ENCODE measurements at regions not wholly inside any gene's neighbourhood (a gene's known extent, or its start where the extent isn't known, plus 50 kb on each side); places are given as distances from the start of the nearest gene placed in this dataset.

DNA sequence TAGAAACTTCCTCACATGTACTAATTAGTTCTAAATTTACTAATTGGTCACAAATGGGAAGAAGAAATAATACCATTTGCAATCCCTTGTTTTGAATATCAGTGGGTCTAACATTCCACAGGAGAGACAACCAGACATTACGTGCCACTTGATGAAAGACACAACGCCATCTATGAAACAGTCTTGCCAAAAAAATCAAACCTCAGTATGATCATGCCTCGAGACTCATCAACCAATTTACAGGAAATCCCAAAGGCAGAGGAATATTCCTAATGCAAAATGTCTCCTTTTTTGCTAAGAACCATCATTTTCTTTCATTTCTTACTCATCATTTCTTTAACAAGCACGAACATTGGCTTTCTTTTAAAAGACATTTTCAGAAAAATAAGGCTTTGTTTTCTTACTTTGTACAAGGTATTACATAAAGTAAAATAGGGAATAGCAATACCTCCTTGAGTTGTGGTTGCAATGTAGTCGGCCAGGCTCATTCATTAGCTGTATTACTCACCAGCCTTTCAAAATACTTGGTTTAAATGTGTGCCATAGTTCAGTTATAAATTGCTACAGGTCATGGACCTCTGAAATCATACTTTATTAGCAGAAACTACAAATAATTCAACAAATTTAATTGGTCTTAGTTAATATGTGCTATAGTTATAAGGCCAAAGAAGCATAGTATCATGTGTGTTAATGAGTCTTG, 436.2 kb upstream of the FLRT2 start:
- Histone ChIP-seq H3K27me3 (ENCODE audit: control insufficient read depth, insufficient read depth, low read length) (no peaks in the 10 kb centered on the region), H3K9me3 (ENCODE audit: control insufficient read depth, insufficient read depth, low read length) (no peaks in the 10 kb centered on the region), H3K36me3 (ENCODE audit: control insufficient read depth, insufficient read depth, low read length) (no peaks in the 10 kb centered on the region), H3K4me3 (ENCODE audit: low read length) (no peak overlapping the region), H3K27ac (ENCODE audit: low read length) (no peak overlapping the region), H3K4me1 (ENCODE audit: control insufficient read depth, insufficient read depth, low read length) (no peaks in the 10 kb centered on the region)
- TF ChIP-seq, protein P1, sequence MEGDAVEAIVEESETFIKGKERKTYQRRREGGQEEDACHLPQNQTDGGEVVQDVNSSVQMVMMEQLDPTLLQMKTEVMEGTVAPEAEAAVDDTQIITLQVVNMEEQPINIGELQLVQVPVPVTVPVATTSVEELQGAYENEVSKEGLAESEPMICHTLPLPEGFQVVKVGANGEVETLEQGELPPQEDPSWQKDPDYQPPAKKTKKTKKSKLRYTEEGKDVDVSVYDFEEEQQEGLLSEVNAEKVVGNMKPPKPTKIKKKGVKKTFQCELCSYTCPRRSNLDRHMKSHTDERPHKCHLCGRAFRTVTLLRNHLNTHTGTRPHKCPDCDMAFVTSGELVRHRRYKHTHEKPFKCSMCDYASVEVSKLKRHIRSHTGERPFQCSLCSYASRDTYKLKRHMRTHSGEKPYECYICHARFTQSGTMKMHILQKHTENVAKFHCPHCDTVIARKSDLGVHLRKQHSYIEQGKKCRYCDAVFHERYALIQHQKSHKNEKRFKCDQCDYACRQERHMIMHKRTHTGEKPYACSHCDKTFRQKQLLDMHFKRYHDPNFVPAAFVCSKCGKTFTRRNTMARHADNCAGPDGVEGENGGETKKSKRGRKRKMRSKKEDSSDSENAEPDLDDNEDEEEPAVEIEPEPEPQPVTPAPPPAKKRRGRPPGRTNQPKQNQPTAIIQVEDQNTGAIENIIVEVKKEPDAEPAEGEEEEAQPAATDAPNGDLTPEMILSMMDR (IDR thresholded peaks at IDR 0.05): no peak
- Mint-ChIP-seq H3K27me3 (ENCODE audit: low read depth in 2 of 2) (no peaks in the 10 kb centered on the region), H3K9me3 (no peaks in the 10 kb centered on the region), H3K4me1 (no peaks in the 10 kb centered on the region), H3K4me3 (no peak overlapping the region), H3K36me3 (no peaks in the 10 kb centered on the region), H3K27ac (no peak overlapping the region)
- WGBS (ENCODE audit: insufficient coverage): 79% methylated on average over 3 of the region's 5 CpGs
- no peak for ATAC-seq
- no peak for DNase-seq
- intact Hi-C loops (cut with micrococcal nuclease): no loop called here

DNA sequence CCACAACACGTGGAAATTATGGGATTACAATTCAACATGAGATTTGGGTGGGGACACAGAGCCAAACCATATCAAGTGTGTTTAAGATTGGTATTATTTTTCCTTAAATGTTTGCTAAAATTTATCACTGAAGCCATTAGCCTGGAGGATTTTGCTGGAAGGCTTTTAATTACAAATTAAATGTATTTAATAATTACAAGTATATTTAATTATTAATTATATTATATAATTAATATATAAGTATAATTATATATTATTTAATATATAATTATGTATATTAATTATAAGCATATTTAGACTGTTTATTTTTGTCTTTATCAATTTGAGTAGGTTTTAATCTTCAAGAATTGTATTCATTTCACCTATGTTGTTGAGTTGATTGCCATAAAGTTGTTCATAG, 427.4 kb upstream of the FLRT2 start:
- H3K27me3 Mint-ChIP-seq (ENCODE audit: low read depth in 2 of 2): no peaks in the 10 kb centered on the region

DNA sequence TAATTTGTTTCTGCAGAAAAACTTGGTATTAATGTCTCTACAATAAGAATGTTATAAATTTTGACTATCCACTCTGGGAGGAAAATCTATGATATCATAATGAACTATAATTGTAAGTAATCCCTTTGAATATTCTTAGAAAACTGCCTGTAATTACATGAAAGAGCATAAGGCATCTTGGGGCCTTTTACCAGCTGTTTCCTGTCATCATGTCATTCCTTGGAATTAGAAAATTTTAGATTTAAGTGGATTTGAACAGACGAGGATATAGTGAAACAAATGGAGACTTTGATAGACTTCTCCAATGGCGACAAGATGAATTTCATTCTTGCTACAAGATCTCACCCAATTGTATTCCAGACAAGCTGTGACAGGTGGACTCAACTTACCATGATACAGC, 423.4 kb upstream of the FLRT2 start:
- TF ChIP-seq, protein P1 (IDR thresholded peaks at IDR 0.05): no peak
- H3K27me3 Mint-ChIP-seq (ENCODE audit: low read depth in 2 of 2): no peaks in the 10 kb centered on the region

More for the DNA sequence above, 427.4 kb upstream of the FLRT2 start:
- intact Hi-C loops (cut with micrococcal nuclease): no loop called here
- Histone ChIP-seq H3K4me1 (ENCODE audit: control insufficient read depth, insufficient read depth, low read length) (no peaks in the 10 kb centered on the region), H3K36me3 (ENCODE audit: control insufficient read depth, insufficient read depth, low read length) (no peaks in the 10 kb centered on the region), H3K27me3 (ENCODE audit: control insufficient read depth, insufficient read depth, low read length) (no peaks in the 10 kb centered on the region), H3K4me3 (ENCODE audit: low read length) (no peak overlapping the region), H3K9me3 (ENCODE audit: control insufficient read depth, insufficient read depth, low read length) (no peaks in the 10 kb centered on the region), H3K27ac (ENCODE audit: low read length) (no peak overlapping the region)
- TF ChIP-seq, protein P1 (IDR thresholded peaks at IDR 0.05): no peak
- no peak overlapping the region for H3K27ac Mint-ChIP-seq
- H3K4me1 Mint-ChIP-seq: no peaks in the 10 kb centered on the region
- ATAC-seq: no peak
- no CpG with 5 or more reads among the region's 1 CpG for WGBS (ENCODE audit: insufficient coverage)
- DNase-seq: no peak
- H3K4me3 Mint-ChIP-seq: no peak overlapping the region
- H3K9me3 Mint-ChIP-seq: peaks cover 2 to 3% of the 10 kb centered on the region in 2 donors
- H3K36me3 Mint-ChIP-seq: no peaks in the 10 kb centered on the region

DNA sequence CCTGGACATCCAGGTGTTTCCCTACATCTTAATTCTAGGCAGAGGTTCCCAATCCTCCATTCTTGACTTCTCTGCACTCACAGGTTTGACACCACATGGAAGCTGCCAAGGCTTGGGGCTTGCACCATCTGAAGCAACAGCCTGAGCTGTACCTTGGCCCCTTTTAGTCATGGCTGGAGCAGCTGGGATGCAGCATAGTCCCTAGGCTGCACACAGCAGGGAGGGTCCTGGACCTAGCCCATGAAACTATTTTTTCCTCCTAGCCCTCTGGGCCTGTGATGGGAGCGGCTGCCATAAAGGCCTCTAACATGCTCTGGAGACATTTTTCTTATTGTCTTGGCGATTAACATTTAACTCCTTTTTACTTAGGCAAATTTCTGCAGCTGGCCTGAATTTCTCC, 417.2 kb upstream of the FLRT2 start:
- Mint-ChIP-seq H3K4me3 (no peak overlapping the region), H3K4me1 (no peaks in the 10 kb centered on the region), H3K27me3 (ENCODE audit: low read depth in 2 of 2) (no peaks in the 10 kb centered on the region), H3K9me3 (peaks cover 6% of the 10 kb centered on the region in 2 donors), H3K36me3 (no peaks in the 10 kb centered on the region), H3K27ac (no peak overlapping the region)
- TF ChIP-seq, protein P1 (IDR thresholded peaks at IDR 0.05): no peak
- H3K4me3 ChIP-seq (ENCODE audit: low read length): no peak overlapping the region
- no peak overlapping the region for H3K27ac ChIP-seq (ENCODE audit: low read length)
- DNase-seq: no peak
- H3K27me3 ChIP-seq (ENCODE audit: control insufficient read depth, insufficient read depth, low read length): no peaks in the 10 kb centered on the region
- 88% methylated on average over 2 of the region's 2 CpGs for WGBS (ENCODE audit: insufficient coverage)
- H3K9me3 ChIP-seq (ENCODE audit: control insufficient read depth, insufficient read depth, low read length): peaks cover 5% of the 10 kb centered on the region
- no peak for ATAC-seq
- intact Hi-C loops (cut with micrococcal nuclease): no loop called here
- no peaks in the 10 kb centered on the region for H3K4me1 ChIP-seq (ENCODE audit: control insufficient read depth, insufficient read depth, low read length)
- no peaks in the 10 kb centered on the region for H3K36me3 ChIP-seq (ENCODE audit: control insufficient read depth, insufficient read depth, low read length)

More for the DNA sequence above, 423.4 kb upstream of the FLRT2 start:
- peaks cover 3 to 6% of the 10 kb centered on the region in 2 donors for H3K9me3 Mint-ChIP-seq
- H3K4me3 Mint-ChIP-seq: no peak overlapping the region
- DNase-seq: no peak
- Histone ChIP-seq H3K9me3 (ENCODE audit: control insufficient read depth, insufficient read depth, low read length) (no peaks in the 10 kb centered on the region), H3K27me3 (ENCODE audit: control insufficient read depth, insufficient read depth, low read length) (no peaks in the 10 kb centered on the region), H3K4me3 (ENCODE audit: low read length) (no peak overlapping the region), H3K4me1 (ENCODE audit: control insufficient read depth, insufficient read depth, low read length) (no peaks in the 10 kb centered on the region), H3K27ac (ENCODE audit: low read length) (no peak overlapping the region), H3K36me3 (ENCODE audit: control insufficient read depth, insufficient read depth, low read length) (no peaks in the 10 kb centered on the region)
- H3K4me1 Mint-ChIP-seq: no peaks in the 10 kb centered on the region
- intact Hi-C loops (cut with micrococcal nuclease): no loop called here
- H3K36me3 Mint-ChIP-seq: no peaks in the 10 kb centered on the region
- no peak for ATAC-seq
- no peak overlapping the region for H3K27ac Mint-ChIP-seq
- 83% methylated on average over 2 of the region's 2 CpGs for WGBS (ENCODE audit: insufficient coverage)

All from natural killer cell (primary cell).